Sigmoid colon (tissue), 6 donors: ENCODE measurements at regions not wholly inside any gene's neighbourhood (a gene's known extent, or its start where the extent isn't known, plus 50 kb on each side); places are given as distances from the start of the nearest gene placed in this dataset.

Experiments used
- DNase-seq: peaks from one replicate; pipeline ENCODE4 v3.0.0-alpha.2; 2019
- H3K27ac ChIP-seq, 4 donors: fragments of 200-600 bp; sonication (generic); one replicate each; pipeline ENCODE4 v1.5.1; 2016 to 2019; ENCODE audit warnings: mild to moderate bottlenecking in 1 of 4
- H3K27me3 ChIP-seq, 3 donors: fragments of 200-600 bp; sonication (generic); one replicate each; pipeline ENCODE4 v1.5.1; 2019; ENCODE audit warnings: mild to moderate bottlenecking in 1 of 3
- H3K36me3 ChIP-seq, 4 donors: fragments of 200-600 bp; sonication (generic); one replicate each; pipeline ENCODE4 v1.5.1; 2016 to 2019
- H3K4me1 ChIP-seq, 4 donors: fragments of 200-600 bp; sonication (generic); one replicate each; pipeline ENCODE4 v1.5.1; 2017 to 2019
- H3K4me3 ChIP-seq, 4 donors: fragments of 200-600 bp; sonication (generic); one replicate each; pipeline ENCODE4 v1.5.1; 2017 to 2019; ENCODE audit warnings: mild to moderate bottlenecking in 2 of 4, moderate library complexity in 1 of 4
- H3K9me3 ChIP-seq, 4 donors: fragments of 200-600 bp in 3 of 4; sonication (generic) in 3 of 4; one replicate each; pipeline versions ENCODE4 v1.5.1 to v1.6.1; 2013 to 2019
- EP300 ChIP-seq, 4 donors: sonication (generic); formaldehyde crosslinking; IDR thresholded peaks; one replicate each; pipeline ENCODE4 v1.6.1; 2017; ENCODE audit warnings: antibody characterized with exemption in 4 of 4
- POLR2A ChIP-seq, 2 donors: fragments of 450-650 bp; IDR thresholded peaks; one replicate each; pipeline ENCODE4 v1.6.1; 2016; ENCODE audit warnings: antibody characterized with exemption in 2 of 2, mild to moderate bottlenecking in 2 of 2, moderate library complexity in 2 of 2
- POLR2AphosphoS5 ChIP-seq, 4 donors: sonication (generic); formaldehyde crosslinking; IDR thresholded peaks; one replicate each; pipeline ENCODE4 v1.6.1; 2017; ENCODE audit warnings: antibody characterized with exemption in 4 of 4
- WGBS, 2 donors: extraction: QIAGEN DNeasy Blood & Tissue Kit; methylation state at CpG; one replicate each; pipeline ENCODE4 v1.1.7; 2013; 5-methylcytosine and 5-hydroxymethylcytosine counted together
- intact Hi-C: fragments of 100-400 bp; cut with DNase I; formaldehyde crosslinking; loops from one replicate; pipeline ENCODE4 v1.15.1; 2023
- TF ChIP-seq, protein P1 (sequence below), 4 experiments: fragments of 450-650 bp in 3 of 4; fragments of 200-600 bp in 1 of 4; IDR thresholded peaks; one replicate each; pipeline ENCODE4 v1.5.1; 2016 to 2019; ENCODE audit warnings: antibody characterized with exemption in 4 of 4, mild to moderate bottlenecking in 3 of 4, moderate library complexity in 2 of 4
- donor health status: healthy with polysubstance abuse.
- donor health status: healthy.

DNA sequence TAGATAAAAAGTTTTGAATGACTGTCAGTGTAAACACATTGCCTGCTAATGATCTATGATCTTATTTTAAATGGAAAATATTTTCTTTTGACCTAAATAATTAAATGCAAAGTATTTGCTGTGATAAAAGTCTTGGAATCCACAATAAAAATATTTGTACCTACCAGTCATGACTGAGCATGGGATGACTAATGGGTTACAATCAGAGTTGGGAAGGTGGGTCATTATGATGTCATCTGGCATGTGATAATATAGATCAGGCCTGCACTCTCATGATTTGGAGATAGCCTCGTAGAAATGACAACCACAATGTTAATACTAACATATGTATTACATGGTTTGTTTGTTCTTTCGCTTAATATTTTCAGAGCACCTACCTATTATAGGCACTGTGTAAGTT is 848.8 kb upstream of the KLHL29 start:
- TF ChIP-seq EP300 (IDR thresholded peaks at IDR 0.05): no peak
- TF ChIP-seq POLR2A (IDR thresholded peaks at IDR 0.05): no peak
- TF ChIP-seq POLR2AphosphoS5 (IDR thresholded peaks at IDR 0.05): no peak
- TF ChIP-seq, protein P1, sequence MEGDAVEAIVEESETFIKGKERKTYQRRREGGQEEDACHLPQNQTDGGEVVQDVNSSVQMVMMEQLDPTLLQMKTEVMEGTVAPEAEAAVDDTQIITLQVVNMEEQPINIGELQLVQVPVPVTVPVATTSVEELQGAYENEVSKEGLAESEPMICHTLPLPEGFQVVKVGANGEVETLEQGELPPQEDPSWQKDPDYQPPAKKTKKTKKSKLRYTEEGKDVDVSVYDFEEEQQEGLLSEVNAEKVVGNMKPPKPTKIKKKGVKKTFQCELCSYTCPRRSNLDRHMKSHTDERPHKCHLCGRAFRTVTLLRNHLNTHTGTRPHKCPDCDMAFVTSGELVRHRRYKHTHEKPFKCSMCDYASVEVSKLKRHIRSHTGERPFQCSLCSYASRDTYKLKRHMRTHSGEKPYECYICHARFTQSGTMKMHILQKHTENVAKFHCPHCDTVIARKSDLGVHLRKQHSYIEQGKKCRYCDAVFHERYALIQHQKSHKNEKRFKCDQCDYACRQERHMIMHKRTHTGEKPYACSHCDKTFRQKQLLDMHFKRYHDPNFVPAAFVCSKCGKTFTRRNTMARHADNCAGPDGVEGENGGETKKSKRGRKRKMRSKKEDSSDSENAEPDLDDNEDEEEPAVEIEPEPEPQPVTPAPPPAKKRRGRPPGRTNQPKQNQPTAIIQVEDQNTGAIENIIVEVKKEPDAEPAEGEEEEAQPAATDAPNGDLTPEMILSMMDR (IDR thresholded peaks at IDR 0.05): no peak
- no peaks in the 10 kb centered on the region for H3K9me3 ChIP-seq
- no peak overlapping the region for H3K4me3 ChIP-seq
- H3K27me3 ChIP-seq: no peaks in the 10 kb centered on the region
- DNase-seq: no peak
- intact Hi-C loops: no loop called here
- H3K27ac ChIP-seq: no peak overlapping the region
- H3K4me1 ChIP-seq: no peaks in the 10 kb centered on the region
- H3K36me3 ChIP-seq: no peaks in the 10 kb centered on the region
- 63 to 83% methylated on average over 2 of the region's 2 CpGs for WGBS, 2 donors

- DNase-seq: no peak
- Histone ChIP-seq H3K4me3 (no peak overlapping the region), H3K9me3 (no peaks in the 10 kb centered on the region), H3K36me3 (no peaks in the 10 kb centered on the region), H3K27me3 (no peaks in the 10 kb centered on the region), H3K27ac (no peak overlapping the region), H3K4me1 (no peaks in the 10 kb centered on the region)
- 93 to 97% methylated on average over 1 of the region's 1 CpG for WGBS, 2 donors
- TF ChIP-seq EP300 (IDR thresholded peaks at IDR 0.05): no peak
- TF ChIP-seq POLR2AphosphoS5 (IDR thresholded peaks at IDR 0.05): no peak
- TF ChIP-seq POLR2A (IDR thresholded peaks at IDR 0.05): no peak
- TF ChIP-seq, protein P1 (IDR thresholded peaks at IDR 0.05): no peak
- intact Hi-C loops: no loop called here
These were observed 830.5 kb upstream of the KLHL29 start for GRCh38 chr2:22554453-22554852.

DNA sequence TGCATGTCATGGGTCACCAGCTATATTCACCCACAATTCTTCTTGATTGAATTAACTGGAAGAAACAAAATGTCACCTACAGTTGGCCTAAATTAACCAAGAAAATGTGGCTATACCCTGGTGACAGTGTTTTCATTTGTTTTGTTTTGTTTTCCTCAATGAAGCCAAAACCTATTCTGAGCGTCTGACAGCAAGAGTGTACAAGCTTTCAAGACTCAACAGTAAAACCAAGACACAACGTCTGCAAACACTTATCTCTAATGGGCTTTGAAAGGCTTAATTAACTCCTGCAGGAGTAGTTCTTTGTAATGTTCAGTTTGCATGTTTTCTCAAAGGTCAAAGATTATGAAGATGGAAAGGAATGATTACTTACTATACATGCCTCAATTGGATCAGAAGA is 827.6 kb upstream of the KLHL29 start:
- Histone ChIP-seq H3K4me3 (no peak overlapping the region), H3K27ac (no peak overlapping the region), H3K36me3 (no peaks in the 10 kb centered on the region), H3K9me3 (no peaks in the 10 kb centered on the region), H3K4me1 (no peaks in the 10 kb centered on the region), H3K27me3 (no peaks in the 10 kb centered on the region)
- no peak for DNase-seq
- TF ChIP-seq, protein P1 (IDR thresholded peaks at IDR 0.05): no peak
- TF ChIP-seq POLR2A (IDR thresholded peaks at IDR 0.05) (no peak), EP300 (IDR thresholded peaks at IDR 0.05) (no peak), POLR2AphosphoS5 (IDR thresholded peaks at IDR 0.05) (no peak)
- WGBS, 2 donors: 38 to 55% methylated on average over 2 of the region's 2 CpGs
- intact Hi-C loops: no loop called here

DNA sequence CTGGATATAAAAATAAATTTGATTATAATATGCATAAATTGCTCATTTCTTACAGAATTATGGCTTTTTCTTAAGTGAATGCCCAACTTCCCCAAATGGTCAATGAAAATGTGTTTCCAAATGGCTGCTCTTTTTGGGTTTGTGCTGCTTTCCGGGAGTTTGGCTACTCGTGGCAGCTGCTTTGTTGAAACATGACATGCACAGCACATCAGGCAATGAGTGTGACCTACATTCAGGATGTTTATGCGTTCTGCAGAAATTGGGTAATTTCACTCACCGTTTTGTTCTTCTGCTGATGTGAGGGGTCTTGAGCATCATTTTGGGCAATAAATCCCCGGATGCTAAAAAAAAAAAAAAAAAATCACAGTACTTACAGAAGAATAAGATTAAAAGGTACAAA is 825.0 kb upstream of the KLHL29 start:
- intact Hi-C loops: no loop called here
- Histone ChIP-seq H3K36me3 (no peaks in the 10 kb centered on the region), H3K27me3 (no peaks in the 10 kb centered on the region), H3K4me3 (no peak overlapping the region), H3K4me1 (no peaks in the 10 kb centered on the region), H3K27ac (no peak overlapping the region), H3K9me3 (no peaks in the 10 kb centered on the region)
- WGBS, 2 donors: 75 to 76% methylated on average over 5 of the region's 5 CpGs
- DNase-seq: no peak
- TF ChIP-seq POLR2AphosphoS5 (IDR thresholded peaks at IDR 0.05): no peak
- no peak for TF ChIP-seq POLR2A (IDR thresholded peaks at IDR 0.05)
- TF ChIP-seq, protein P1 (IDR thresholded peaks at IDR 0.05): no peak
- no peak for TF ChIP-seq EP300 (IDR thresholded peaks at IDR 0.05)

- Histone ChIP-seq H3K27me3 (no peaks in the 10 kb centered on the region), H3K36me3 (no peaks in the 10 kb centered on the region), H3K4me3 (no peak overlapping the region), H3K9me3 (peaks cover 4 to 15% (median 7%) of the 10 kb centered on the region in 4 donors), H3K27ac (no peak overlapping the region), H3K4me1 (no peaks in the 10 kb centered on the region)
- intact Hi-C loops: no loop called here
- TF ChIP-seq POLR2AphosphoS5 (IDR thresholded peaks at IDR 0.05) (no peak), EP300 (IDR thresholded peaks at IDR 0.05) (no peak), POLR2A (IDR thresholded peaks at IDR 0.05) (no peak)
- TF ChIP-seq, protein P1 (IDR thresholded peaks at IDR 0.05): no peak
- DNase-seq: no peak
- WGBS, 2 donors: 70 to 80% methylated on average over 3 of the region's 3 CpGs
These were observed 805.6 kb upstream of the KLHL29 start for GRCh38 chr2:22579341-22579740.
